ENCODE measurements at regions not wholly inside any gene's neighbourhood (a gene's known extent, or its start where the extent isn't known, plus 50 kb on each side); places are given as distances from the start of the nearest gene placed in this dataset.

GRCh38 chr9:95772320-95773052 is 103.0 kb upstream of the ERCC6L2 start:
- TF ChIP-seq, protein P1, sequence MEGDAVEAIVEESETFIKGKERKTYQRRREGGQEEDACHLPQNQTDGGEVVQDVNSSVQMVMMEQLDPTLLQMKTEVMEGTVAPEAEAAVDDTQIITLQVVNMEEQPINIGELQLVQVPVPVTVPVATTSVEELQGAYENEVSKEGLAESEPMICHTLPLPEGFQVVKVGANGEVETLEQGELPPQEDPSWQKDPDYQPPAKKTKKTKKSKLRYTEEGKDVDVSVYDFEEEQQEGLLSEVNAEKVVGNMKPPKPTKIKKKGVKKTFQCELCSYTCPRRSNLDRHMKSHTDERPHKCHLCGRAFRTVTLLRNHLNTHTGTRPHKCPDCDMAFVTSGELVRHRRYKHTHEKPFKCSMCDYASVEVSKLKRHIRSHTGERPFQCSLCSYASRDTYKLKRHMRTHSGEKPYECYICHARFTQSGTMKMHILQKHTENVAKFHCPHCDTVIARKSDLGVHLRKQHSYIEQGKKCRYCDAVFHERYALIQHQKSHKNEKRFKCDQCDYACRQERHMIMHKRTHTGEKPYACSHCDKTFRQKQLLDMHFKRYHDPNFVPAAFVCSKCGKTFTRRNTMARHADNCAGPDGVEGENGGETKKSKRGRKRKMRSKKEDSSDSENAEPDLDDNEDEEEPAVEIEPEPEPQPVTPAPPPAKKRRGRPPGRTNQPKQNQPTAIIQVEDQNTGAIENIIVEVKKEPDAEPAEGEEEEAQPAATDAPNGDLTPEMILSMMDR (IDR thresholded peaks at IDR 0.05; ENCODE audit: control insufficient read depth, insufficient read depth, low read depth, low read length, missing control alignments) = peak; percentile 12
- DNase-seq (ENCODE audit: low read depth) = peak; percentile 66
- no peak overlapping the region for H3K4me3 ChIP-seq (ENCODE audit: control insufficient read depth, low read depth, low read length)

GRCh38 chr9:95771556-95772246 is 103.8 kb upstream of the ERCC6L2 start:
- no peak overlapping the region for H3K4me3 ChIP-seq (ENCODE audit: control insufficient read depth, low read depth, low read length)
- no peak for DNase-seq (ENCODE audit: low read depth)
- TF ChIP-seq, protein P1 (IDR thresholded peaks at IDR 0.05; ENCODE audit: control insufficient read depth, insufficient read depth, low read depth, low read length, missing control alignments) = no peak

DNA sequence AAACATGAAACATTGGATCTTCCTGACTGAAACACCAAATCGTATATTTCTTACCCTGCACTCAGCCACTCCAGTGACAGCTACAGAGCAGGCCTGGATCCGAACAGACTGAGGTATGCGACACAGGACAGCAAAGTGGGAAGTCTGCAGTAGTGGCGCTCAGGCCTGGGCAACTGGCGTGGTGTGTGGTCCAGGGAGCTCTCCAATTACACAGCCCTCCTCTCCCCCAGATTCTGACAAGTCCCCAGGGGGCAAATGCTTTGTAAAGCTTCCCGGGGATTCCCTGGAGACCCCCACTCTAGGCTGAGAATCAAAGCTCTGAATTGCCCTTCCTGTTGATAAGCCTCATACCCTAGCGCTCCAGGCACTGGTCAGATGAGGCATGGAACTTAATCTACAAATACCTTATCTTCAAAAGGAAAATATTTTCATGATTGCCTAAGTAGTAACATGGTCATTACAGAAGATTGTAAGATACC is 104.8 kb upstream of the ERCC6L2 start:
- no peak for DNase-seq (ENCODE audit: low read depth)
- H3K4me3 ChIP-seq (ENCODE audit: control insufficient read depth, low read depth, low read length) = no peak overlapping the region
- TF ChIP-seq, protein P1 (IDR thresholded peaks at IDR 0.05; ENCODE audit: control insufficient read depth, insufficient read depth, low read depth, low read length, missing control alignments) = no peak

- no peak for DNase-seq (ENCODE audit: low read depth)
- H3K4me3 ChIP-seq (ENCODE audit: control insufficient read depth, low read depth, low read length) = no peak overlapping the region
- TF ChIP-seq, protein P1 (IDR thresholded peaks at IDR 0.05; ENCODE audit: control insufficient read depth, insufficient read depth, low read depth, low read length, missing control alignments) = no peak
Observed at GRCh38 chr9:95769909-95770433, 105.5 kb upstream of the ERCC6L2 start.

DNA sequence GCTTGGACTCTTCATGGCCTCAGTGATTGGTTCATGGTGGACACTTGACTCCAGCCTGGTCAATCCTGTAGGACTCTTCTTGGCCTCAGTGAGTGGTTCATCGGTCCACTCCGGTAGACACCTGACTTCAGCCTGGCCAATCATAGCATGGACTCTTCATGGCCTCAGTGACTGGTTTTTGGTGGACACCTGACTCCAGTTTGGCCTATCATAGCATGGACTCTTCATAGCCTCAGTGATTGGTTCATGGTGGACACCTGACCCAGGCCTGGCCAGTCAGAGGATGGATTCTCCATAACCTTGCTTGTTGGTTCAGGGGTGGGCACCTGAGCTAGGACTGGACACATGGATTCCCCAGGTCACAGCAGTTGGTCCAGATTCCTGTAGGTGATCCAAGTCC is 106.0 kb upstream of the ERCC6L2 start:
- TF ChIP-seq, protein P1 (IDR thresholded peaks at IDR 0.05; ENCODE audit: control insufficient read depth, insufficient read depth, low read depth, low read length, missing control alignments) = no peak

DNA sequence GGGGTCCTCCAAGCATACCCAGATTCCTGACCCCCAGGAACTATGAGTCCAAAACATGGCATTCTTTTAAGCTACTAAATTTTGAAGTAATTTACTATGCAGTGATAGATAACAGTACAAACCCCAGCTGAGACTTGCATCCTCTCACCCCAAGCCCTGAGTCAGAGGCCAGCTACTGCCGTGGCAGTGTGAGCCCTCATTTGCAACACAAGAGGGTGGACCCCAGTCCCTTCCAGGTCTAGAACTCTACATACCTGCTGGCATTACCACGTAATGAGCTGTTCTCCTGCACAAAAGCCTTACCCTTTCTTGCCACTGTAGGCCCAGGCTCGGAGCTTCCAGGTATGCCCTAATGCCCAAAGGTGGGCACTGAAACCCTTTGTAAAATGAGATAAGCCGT is 108.6 kb upstream of the ERCC6L2 start:
- no peak for DNase-seq (ENCODE audit: low read depth)
- TF ChIP-seq, protein P1 (IDR thresholded peaks at IDR 0.05; ENCODE audit: control insufficient read depth, insufficient read depth, low read depth, low read length, missing control alignments) = no peak

More for the DNA sequence above, 106.0 kb upstream of the ERCC6L2 start:
- DNase-seq (ENCODE audit: low read depth) = no peak
- no peak overlapping the region for H3K4me3 ChIP-seq (ENCODE audit: control insufficient read depth, low read depth, low read length)

More for the DNA sequence above, 108.6 kb upstream of the ERCC6L2 start:
- no peak overlapping the region for H3K4me3 ChIP-seq (ENCODE audit: control insufficient read depth, low read depth, low read length)

Measured in AG09309 (cell line).